A549 (cell line): ENCODE measurements at regions not wholly inside any gene's neighbourhood (a gene's known extent, or its start where the extent isn't known, plus 50 kb on each side); places are given as distances from the start of the nearest gene placed in this dataset.

Experiments
- ATAC-seq, 2 experiments: fragments of 200-7000 bp in 1 of 2; fragments of >200 bp in 1 of 2; cut with Nextera tagmentation in 1 of 2; cut with Tn5 transposase in 1 of 2; 3 replicates each; pipeline versions ENCODE4 v1.8.0 to v1.9.1; 2018 to 2020; ENCODE audit warnings: mild to moderate bottlenecking in 1 of 2, moderate library complexity in 1 of 2
- CTCF ChIA-PET: fragments of 300-600 bp; sonication (Branson Sonifier 250); formaldehyde crosslinking; extraction: SDS; loops from one replicate; lab custom pipeline; 2021; ENCODE audit warnings: antibody characterized with exemption, inconsistent platforms; lab: Yijun Ruan, JAX
- POLR2A ChIA-PET: fragments of 350-600 bp; formaldehyde crosslinking; extraction: SDS; loops from one replicate; lab custom pipeline; 2021; ENCODE audit warnings: antibody characterized with exemption, inconsistent platforms; lab: Yijun Ruan, JAX
- DNase-seq, 2 experiments: peaks; one replicate each; pipeline versions ENCODE4 v3.0.0 to v3.0.0-alpha.2; 2011 to 2016; ENCODE audit warnings: low read depth in 1 of 2, low spot score in 1 of 2
- FAIRE-seq: peaks from 2 replicates; lab custom pipeline; 2011; peaks lifted over from hg19 to GRCh38; lab: Jason Lieb, UNC
- H3K27ac ChIP-seq, 2 experiments: fragments of >200 bp; sonication (Bioruptor Twin); formaldehyde crosslinking; 3 replicates each; pipeline ENCODE4 v1.5.1; 2016 to 2017
- H3K4me1 ChIP-seq: fragments of >200 bp; sonication (Bioruptor Twin); formaldehyde crosslinking; 3 replicates; pipeline ENCODE4 v1.6.1; 2016
- H3K4me2 ChIP-seq: fragments of >200 bp; sonication (Bioruptor Twin); formaldehyde crosslinking; 3 replicates; pipeline ENCODE4 v1.6.1; 2016
- H3K4me3 ChIP-seq: fragments of >200 bp; sonication (Bioruptor Twin); formaldehyde crosslinking; 3 replicates; pipeline ENCODE4 v1.5.1; 2016
- H3K9me3 ChIP-seq: fragments of >200 bp; sonication (Bioruptor Twin); formaldehyde crosslinking; 3 replicates; pipeline ENCODE4 v1.6.1; 2016
- BCL3 ChIP-seq: fragments of >200 bp; sonication (Bioruptor Twin); formaldehyde crosslinking; IDR thresholded peaks from 3 replicates; pipeline ENCODE4 v1.6.1; 2016
- CBX2 ChIP-seq: fragments of 200-600 bp; sonication (generic); IDR thresholded peaks from 2 replicates; pipeline ENCODE4 v1.6.1; 2016; ENCODE audit warnings: low read depth, mild to moderate bottlenecking, borderline replicate concordance
- CEBPB ChIP-seq, 2 experiments: fragments of >200 bp in 1 of 2; sonication (Bioruptor Twin) in 1 of 2; formaldehyde crosslinking in 1 of 2; IDR thresholded peaks; 2 replicates each; pipeline ENCODE4 v1.6.1; 2012 to 2016
- CTCF ChIP-seq: fragments of >200 bp; sonication (Bioruptor Twin); formaldehyde crosslinking; IDR thresholded peaks from 3 replicates; pipeline ENCODE4 v1.5.1; 2016
- FOSB ChIP-seq: fragments of 250-450 bp; sonication (Bioruptor Pico); IDR thresholded peaks from 2 replicates; pipeline ENCODE4 v1.5.0; 2020; ENCODE audit warnings: mild to moderate bottlenecking, moderate library complexity
- FOXS1 ChIP-seq: fragments of 250-450 bp; sonication (Bioruptor Pico); IDR thresholded peaks from 2 replicates; pipeline ENCODE4 v1.5.0; 2020; ENCODE audit warnings: mild to moderate bottlenecking, moderate library complexity
- HES2 ChIP-seq: fragments of >200 bp; sonication (Bioruptor Twin); formaldehyde crosslinking; IDR thresholded peaks from 2 replicates; pipeline ENCODE4 v1.6.1; 2016
- HOXB5 ChIP-seq: fragments of 250-450 bp; sonication (Bioruptor Pico); IDR thresholded peaks from 2 replicates; pipeline ENCODE4 v1.5.0; 2020; ENCODE audit warnings: mild to moderate bottlenecking, moderate library complexity
- JUN ChIP-seq, 2 experiments: fragments of >200 bp; sonication (Bioruptor Twin); formaldehyde crosslinking; IDR thresholded peaks; 2 replicates in 1 of 2; 3 replicates in 1 of 2; pipeline ENCODE4 v1.6.1; 2016 to 2017
- MAX ChIP-seq: IDR thresholded peaks from 2 replicates; pipeline ENCODE4 v1.6.1; 2012
- MYC ChIP-seq: IDR thresholded peaks from 2 replicates; pipeline ENCODE4 v1.6.1; 2012; ENCODE audit warnings: mild to moderate bottlenecking, inconsistent platforms, low read length, improper control_type of control experiment, borderline replicate concordance
- NFE2L2 ChIP-seq: fragments of 150-350 bp; conservative IDR thresholded peaks from 2 replicates; pipeline ENCODE4 v1.6.1; 2014; ENCODE audit warnings: low read length
- NPAS2 ChIP-seq: fragments of 250-450 bp; sonication (Bioruptor Pico); IDR thresholded peaks from 2 replicates; pipeline ENCODE4 v1.8.0; 2022; ENCODE audit warnings: mild to moderate bottlenecking, moderate library complexity, borderline replicate concordance
- PHF8 ChIP-seq: fragments of 200-600 bp; sonication (generic); IDR thresholded peaks from 2 replicates; pipeline ENCODE4 v1.6.1; 2016; ENCODE audit warnings: low read depth, mild to moderate bottlenecking, antibody characterized with exemption, moderate library complexity, borderline replicate concordance
- POLR2A ChIP-seq: IDR thresholded peaks from 2 replicates; pipeline ENCODE4 v1.6.1; 2012; ENCODE audit warnings: mild to moderate bottlenecking, low read length
- RAD21 ChIP-seq, 2 experiments: fragments of >200 bp in 1 of 2; sonication (Bioruptor Twin) in 1 of 2; formaldehyde crosslinking in 1 of 2; IDR thresholded peaks in 1 of 2; conservative IDR thresholded peaks in 1 of 2; 2 replicates in 1 of 2; 3 replicates in 1 of 2; pipeline ENCODE4 v1.6.1; 2012 to 2018; ENCODE audit warnings: inconsistent platforms in 1 of 2
- RFX5 ChIP-seq: fragments of 450-650 bp; IDR thresholded peaks from 2 replicates; pipeline ENCODE4 v1.7.1; 2014; ENCODE audit warnings: antibody characterized with exemption, mild to moderate bottlenecking, moderate library complexity
- RNF2 ChIP-seq: fragments of 200-600 bp; sonication (generic); IDR thresholded peaks from 2 replicates; pipeline ENCODE4 v1.6.1; 2016; ENCODE audit warnings: low read depth, mild to moderate bottlenecking, antibody characterized with exemption, moderate library complexity, borderline replicate concordance
- SMC3 ChIP-seq: fragments of >200 bp; sonication (Bioruptor Twin); formaldehyde crosslinking; IDR thresholded peaks from 3 replicates; pipeline ENCODE4 v1.6.1; 2018; ENCODE audit warnings: inconsistent platforms
- SREBF2 ChIP-seq: fragments of 450-650 bp; IDR thresholded peaks from 2 replicates; pipeline ENCODE4 v1.6.1; 2014; ENCODE audit warnings: mild to moderate bottlenecking, moderate library complexity
- TFCP2L1 ChIP-seq: fragments of 250-450 bp; sonication (Bioruptor Pico); IDR thresholded peaks from 2 replicates; pipeline ENCODE4 v1.5.0; 2021; ENCODE audit warnings: mild to moderate bottlenecking
- ZNF302 ChIP-seq: fragments of 250-450 bp; sonication (Bioruptor Pico); IDR thresholded peaks from 2 replicates; pipeline ENCODE4 v1.9.0; 2021; ENCODE audit warnings: inconsistent platforms, mild to moderate bottlenecking, moderate library complexity
- WGBS: methylation state at CpG from one replicate; pipeline ENCODE4 v1.1.6; 2017; ENCODE audit errors: missing lambda C conversion rate; 5-methylcytosine and 5-hydroxymethylcytosine counted together

GRCh38 chr4:124851741-124852140 is 139.2 kb upstream of the ANKRD50 start:
- Histone ChIP-seq H3K27ac (no peak overlapping the region), H3K9me3 (no peaks in the 10 kb centered on the region), H3K4me2 (no peak overlapping the region), H3K4me3 (no peak overlapping the region), H3K4me1 (no peaks in the 10 kb centered on the region)
- WGBS: 53% methylated on average over 2 of the region's 2 CpGs
- ChIA-PET CTCF (no interaction called here), POLR2A (no interaction called here)
- no peak for FAIRE-seq
- TF ChIP-seq HES2: no peak
- TF ChIP-seq MAX: no peak
- no peak for TF ChIP-seq SREBF2
- no peak for TF ChIP-seq JUN (IDR thresholded peaks at IDR 0.05)
- no peak for TF ChIP-seq TFCP2L1
- DNase-seq: no peak
- ATAC-seq: no peak

- no peak for DNase-seq
- Histone ChIP-seq H3K4me3 (no peak overlapping the region), H3K4me1 (no peaks in the 10 kb centered on the region)
- no peak for ATAC-seq
- FAIRE-seq: no peak
- CTCF ChIA-PET: no interaction called here
- POLR2A ChIA-PET: no interaction called here
- TF ChIP-seq CEBPB (IDR thresholded peaks at IDR 0.05) (no peak), NPAS2 (CRISPR knock-in tag) (no peak), RNF2 (no peak), FOSB (CRISPR knock-in tag) (no peak), FOXS1 (no peak), NFE2L2 (no peak), HOXB5 (no peak), PHF8 (no peak), RFX5 (no peak), BCL3 (no peak), RAD21 (conservative IDR thresholded peaks at IDR 0.05 in 1 of 2, IDR thresholded peaks at IDR 0.05 in 1 of 2) (no peak), CTCF (no peak), SMC3 (no peak)
- TF ChIP-seq, all 56 proteins: peak for 0
- H3K27ac ChIP-seq: no peak overlapping the region
- no peak overlapping the region for H3K4me2 ChIP-seq
- 49% methylated on average over 5 of the region's 5 CpGs for WGBS
- no peaks in the 10 kb centered on the region for H3K9me3 ChIP-seq
Measured at GRCh38 chr4:124846306-124846705, 133.8 kb upstream of the ANKRD50 start.

- no peak overlapping the region for H3K27ac ChIP-seq
- ATAC-seq (no peak), DNase-seq (peak in 1 of 2 experiments; percentile 4), FAIRE-seq (no peak)
- no peak overlapping the region for H3K4me3 ChIP-seq
- no peak overlapping the region for H3K4me2 ChIP-seq
- WGBS: 5% methylated on average over 3 of the region's 3 CpGs
- H3K4me1 ChIP-seq: no peaks in the 10 kb centered on the region
- ChIA-PET CTCF (interaction anchor here (0.5 kb wide), 1 partner anchor 1559 kb away, joined by 3 read pairs; no protein-coding TSS in a partner anchor), POLR2A (no interaction called here)
- TF ChIP-seq TFCP2L1 (no peak), MAX (no peak), RFX5 (no peak), ZNF302 (CRISPR knock-in tag) (no peak), SREBF2 (no peak), POLR2A (no peak), SMC3 (no peak), HOXB5 (no peak), CEBPB (IDR thresholded peaks at IDR 0.05) (no peak), CBX2 (no peak), MYC (no peak)
- H3K9me3 ChIP-seq: peaks cover 2% of the 10 kb centered on the region; the same call in 1 of the 3 replicates
Measured at GRCh38 chr4:124839786-124840390, 127.4 kb upstream of the ANKRD50 start.
